Fibroblast of skin of scalp (primary cell): ENCODE measurements at regions not wholly inside any gene's neighbourhood (a gene's known extent, or its start where the extent isn't known, plus 50 kb on each side); places are given as distances from the start of the nearest gene placed in this dataset.
"Not testable (repeated sequence)": the region's sequence is repeated elsewhere in the genome, so short reads cannot be mapped to it uniquely, and the experiment has no call there.

Experiments used
- DNase-seq: peaks from one replicate; pipeline ENCODE4 v3.0.0-alpha.2; 2013

DNA sequence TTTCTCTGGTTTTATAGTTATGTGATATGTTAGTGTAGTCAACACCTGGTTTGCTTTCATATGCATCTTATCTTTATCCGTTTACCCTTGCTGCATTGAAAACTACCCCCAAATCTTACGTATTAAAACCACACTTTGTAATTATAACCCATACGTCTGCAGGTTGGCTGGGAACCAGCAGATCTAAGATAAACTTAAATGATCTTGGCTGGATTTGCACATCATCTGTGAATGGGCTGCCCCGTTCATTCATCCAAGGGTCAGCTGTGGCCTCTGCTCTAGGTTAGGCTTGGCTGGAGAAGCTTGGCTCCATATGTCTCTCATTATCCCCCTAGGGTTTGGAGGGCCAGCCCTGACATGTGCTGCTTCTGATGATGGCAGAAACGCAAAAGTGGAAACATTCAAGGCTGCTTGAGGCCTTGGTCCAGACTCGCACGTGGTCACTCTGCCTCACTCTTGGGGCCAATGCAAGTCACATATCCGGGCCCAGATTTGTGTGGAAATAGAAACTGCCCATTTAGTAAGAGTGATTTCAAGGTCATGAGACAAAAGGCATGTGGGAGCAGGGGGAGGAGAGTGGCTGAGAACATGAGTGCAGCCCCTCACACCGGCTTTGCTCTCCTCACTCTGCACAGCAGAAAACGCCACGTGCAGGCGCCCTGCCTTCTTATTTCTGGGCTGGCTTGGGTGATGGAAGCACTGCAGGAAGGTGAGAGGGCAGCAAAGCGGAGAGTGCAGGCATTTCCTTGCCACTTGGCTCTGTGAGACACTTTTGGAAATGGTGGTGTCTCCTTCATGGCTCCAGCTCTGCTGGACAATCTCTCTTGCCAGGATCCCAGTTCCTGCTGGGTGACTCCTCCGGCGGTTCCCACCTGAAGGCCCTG, 553.8 kb downstream of the GLRX3 start:
- no peak for DNase-seq

DNA sequence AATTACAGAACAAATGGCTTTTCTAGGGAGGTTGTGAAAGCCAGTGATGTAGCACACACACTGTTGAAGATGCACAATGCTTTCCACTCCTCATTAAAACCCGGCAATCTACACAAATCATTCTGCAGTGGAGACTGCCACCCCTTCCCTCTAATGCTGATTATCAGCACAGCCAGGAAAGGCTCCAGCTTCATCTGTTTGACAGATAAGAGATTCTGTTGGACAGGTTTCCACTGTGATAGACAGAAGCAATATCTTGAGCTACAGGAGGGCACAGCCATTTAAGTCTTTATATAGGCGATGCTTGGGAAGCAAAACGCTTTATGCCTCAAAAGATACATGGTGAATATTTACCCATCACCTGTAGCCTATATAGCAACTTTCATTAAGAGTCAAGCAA, 555.6 kb downstream of the GLRX3 start:
- no peak for DNase-seq

DNA sequence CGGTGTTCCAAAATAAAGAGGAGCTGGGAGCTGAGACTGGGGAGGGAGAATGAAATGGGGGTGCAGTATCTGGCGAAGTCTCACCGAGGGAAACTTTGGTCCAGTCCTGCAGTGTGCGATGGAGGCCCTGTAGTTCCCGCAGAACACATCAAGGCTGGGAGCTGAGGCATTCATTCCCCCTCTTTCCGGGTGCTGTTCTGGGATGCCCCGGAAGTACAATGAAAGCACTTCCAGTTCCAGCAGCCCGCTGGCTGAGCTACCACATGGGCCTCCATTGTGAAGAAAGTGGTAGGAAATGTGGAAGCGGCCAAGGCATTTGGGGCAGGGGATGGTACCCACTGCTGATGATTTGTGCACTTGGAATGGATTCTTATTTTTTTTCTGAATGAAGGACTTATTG, 560.7 kb downstream of the GLRX3 start:
- no peak for DNase-seq

DNA sequence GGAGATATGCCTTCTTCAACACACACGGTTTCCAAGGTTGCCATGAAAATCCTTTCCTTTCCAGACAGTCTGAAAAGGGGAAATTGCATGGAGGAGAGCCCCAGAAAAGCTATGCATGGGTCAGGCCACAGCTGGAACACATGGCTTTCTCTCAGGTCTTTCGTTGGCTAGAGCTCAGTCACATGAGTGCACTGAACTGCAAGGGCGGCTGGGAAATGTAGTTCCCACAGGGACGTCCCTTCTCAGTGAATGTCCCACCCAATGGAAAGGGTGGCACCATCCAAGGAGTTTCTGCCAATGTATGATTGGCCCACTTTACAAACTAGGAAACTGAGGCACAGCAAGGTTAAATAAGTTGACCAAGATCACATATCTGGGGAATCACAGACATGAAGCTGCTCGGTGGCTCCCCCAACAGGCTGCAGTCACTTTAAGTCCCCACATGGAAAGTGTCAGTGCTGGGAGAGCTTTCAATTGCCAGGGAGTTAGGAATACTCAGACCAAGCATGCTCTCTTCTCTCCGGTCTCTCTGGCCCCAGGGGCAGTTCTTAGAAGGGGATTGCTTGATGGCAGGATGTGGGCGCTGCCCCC, 571.3 kb downstream of the GLRX3 start:
- no peak for DNase-seq

DNA sequence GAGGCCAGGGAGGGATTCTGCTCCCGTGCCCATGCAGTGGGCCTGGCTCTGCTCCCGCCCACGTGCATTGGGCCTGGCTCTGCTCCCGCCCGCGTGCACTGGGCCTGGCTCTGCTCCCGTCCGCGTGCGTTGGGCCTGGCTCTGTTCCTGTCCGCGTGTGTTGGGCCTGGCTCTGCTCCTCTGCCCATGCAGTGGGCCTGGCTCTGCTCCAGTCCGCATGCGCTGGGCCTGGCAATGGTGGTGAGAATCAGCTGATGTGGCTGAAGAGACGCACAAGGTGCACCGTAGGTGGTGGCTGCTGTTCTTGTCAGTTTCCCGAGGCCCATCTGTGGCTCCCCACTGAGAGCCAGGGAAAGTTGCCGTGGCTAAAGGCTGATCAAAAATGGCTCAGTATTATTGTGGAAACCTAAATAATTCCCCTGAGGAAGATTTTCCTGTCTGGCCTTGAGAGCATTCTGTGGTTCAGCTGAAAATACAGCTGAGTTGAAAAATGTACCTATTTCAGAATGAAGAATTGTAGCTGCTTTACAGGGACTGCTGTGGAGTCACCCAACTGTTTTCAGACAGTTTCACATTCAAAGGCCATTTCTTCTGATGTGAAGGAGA, 572.4 kb downstream of the GLRX3 start:
- DNase-seq = no peak

DNA sequence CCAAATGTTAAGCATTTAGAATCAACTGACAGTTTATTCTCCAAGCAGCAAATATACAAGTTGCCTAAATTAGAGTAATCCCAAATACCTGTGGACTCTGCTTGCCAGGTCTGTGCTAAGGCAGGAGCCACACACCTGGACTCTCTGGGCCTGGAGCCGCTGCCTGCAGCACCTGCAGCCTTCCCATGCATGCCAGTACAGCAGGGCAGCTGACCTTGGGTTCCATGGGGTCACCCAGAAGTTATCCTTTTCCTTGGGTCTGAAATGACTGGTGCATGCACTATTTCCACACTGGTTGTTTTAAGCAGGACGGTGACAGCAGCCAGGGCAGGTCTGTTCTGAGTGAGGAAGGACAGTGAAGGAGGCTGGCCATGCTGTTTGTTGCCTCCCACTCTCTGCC, 573.2 kb downstream of the GLRX3 start:
- no peak for DNase-seq

DNA sequence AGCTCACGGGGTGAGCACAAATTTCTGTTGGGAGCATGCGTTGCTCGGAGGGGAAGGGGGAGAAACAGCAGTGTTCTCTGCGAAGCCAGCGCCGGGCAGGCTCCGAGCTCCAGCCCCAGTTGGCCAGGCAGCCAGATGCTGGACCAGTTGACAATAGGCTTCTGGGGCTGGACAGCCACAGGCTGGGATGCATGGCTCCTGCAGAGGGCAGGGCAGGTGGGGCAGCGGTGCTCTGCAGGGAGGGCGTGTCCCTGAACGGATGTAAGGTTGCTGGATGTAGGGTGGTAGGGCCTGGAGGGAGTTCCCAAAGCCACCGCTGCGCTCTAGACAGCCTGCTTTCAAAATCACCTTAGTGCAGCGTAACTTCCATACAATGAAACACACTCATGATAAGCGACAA, 574.9 kb downstream of the GLRX3 start:
- no peak for DNase-seq

DNA sequence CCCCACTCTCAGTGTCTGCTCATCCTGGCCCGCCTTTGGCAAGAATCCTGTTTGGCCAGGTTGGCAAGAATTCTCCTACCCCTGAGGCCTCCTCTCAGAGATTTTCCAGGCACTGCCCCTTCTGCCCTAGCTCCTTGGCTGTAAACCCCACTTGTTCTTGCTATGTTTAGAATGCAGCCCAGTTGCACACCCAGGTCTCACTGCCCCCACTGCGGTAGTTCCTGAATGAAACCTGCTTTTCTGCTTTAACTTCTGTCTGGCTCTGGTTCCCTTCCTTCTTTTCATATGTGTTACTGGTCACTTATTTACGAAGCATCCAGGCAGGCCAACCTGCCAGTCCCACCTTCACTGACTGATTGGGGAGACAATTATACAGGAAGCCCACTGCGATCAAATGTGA, 576.9 kb downstream of the GLRX3 start:
- DNase-seq = no peak

DNA sequence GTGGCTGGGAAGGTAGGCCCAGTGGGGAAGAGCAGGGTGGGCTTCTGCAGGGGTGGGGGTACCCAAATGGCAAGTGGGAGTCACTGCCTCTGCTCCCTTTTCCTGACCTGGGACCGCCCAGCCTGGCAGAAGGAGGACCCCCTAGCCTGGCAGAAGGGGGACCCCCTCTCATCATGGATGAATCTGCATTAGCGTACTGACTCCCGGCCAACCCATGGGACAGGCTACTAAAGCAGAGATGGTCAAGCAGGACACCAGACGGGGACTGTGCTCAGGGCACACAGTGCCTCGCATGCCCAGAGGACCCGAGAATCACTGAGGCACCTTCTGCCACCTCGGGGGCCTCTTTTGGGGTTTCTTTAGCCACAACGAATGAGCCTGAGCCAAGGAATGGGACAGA, 577.5 kb downstream of the GLRX3 start:
- DNase-seq = no peak

DNA sequence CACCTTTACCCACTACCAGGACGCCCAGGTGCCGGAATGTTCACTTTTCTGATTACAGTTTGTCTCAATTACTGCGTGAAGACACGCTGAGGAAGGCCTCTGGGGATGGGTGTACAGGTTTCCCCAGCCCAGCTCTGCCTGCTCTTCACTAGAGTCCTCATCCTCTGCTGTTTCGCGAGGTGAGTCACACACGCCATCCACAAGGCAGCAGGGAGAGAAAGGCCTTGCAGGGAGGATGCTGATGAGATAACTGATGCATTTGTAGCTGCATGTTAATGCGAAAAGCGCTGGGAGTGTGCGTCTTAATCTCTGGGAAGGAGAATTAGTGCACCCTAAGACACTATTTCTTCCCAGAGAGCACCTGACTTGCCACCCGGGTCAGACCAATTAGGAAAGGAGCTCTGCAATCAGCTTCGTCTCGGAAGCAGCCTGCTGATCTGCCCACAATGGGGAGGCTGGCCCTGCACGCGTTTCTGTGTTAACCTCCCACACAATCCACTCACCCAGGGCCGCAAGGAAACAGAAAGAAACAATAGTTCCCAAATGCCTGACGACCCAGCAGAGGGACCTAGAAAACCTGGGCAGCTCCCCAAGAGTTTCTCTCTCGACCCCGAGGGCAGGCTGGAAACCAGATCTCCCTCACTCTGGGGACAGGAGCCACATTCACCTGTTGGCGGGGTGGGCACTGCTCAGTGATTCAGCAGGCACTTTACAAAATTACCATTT, 578.7 kb downstream of the GLRX3 start:
- no peak for DNase-seq

DNA sequence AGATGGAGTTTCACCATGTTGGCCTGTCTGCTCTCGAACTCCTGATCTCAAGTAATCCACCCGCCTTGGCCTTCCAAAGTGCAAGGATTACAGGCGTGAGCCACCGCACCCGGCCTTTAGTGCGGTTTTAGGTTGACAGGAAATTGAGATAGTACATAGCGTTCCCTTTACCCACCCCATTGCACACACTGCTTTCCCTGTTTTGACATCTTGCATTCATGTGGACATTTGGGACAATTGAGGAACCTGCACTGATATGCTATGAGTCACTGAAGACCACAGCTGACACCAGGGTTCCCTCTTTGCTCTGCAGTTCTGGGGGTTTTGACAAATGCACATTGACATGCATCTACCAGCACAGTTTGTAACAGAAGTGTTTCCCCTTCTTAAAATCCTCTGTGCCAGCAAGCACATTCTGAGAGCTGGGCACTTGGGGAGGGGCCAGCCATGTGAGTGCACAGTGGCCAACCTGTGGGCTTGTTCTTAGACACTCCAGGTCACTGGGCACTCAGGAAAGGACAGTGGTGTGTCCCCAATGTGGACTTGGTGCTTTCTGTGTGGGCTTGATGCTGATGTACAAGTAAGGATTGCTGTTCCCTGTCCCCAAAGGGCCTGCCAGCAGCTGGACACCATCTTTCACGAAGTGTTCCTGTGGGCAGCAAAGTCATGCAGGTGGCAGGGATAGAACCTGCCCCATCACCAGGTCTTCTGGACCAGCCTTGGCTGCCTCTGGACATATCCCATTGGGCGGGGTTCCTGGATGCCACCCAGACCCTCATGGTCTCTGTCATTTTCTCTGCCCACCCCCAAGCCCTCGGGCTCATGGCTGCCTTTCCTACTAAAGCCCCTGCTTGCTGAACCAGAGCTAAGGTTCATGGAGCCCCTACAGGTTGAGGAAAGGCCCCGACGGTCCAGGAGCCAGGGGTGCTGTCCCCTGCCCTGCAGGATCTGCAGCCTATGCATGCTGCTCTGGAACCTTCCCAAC, 579.8 kb downstream of the GLRX3 start:
- DNase-seq = no peak

DNA sequence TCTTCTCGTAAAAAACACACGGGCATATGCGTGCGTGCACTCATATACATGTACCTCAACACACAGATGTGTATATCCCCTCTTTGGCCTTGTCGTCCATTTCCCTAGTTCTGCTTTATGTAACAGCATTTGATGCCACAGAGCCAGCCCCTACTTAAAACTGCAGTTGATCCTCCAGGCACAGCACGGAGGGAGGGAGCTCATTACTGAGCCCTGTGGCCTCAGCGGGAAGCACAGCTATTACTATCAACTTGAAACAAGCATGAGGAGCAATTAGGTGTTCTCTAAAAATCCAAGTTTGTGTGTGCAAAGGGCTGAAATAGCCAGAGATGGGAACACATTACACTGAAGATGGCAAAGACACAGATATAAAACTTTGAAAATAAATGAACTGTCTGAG, 580.9 kb downstream of the GLRX3 start:
- no peak for DNase-seq

DNA sequence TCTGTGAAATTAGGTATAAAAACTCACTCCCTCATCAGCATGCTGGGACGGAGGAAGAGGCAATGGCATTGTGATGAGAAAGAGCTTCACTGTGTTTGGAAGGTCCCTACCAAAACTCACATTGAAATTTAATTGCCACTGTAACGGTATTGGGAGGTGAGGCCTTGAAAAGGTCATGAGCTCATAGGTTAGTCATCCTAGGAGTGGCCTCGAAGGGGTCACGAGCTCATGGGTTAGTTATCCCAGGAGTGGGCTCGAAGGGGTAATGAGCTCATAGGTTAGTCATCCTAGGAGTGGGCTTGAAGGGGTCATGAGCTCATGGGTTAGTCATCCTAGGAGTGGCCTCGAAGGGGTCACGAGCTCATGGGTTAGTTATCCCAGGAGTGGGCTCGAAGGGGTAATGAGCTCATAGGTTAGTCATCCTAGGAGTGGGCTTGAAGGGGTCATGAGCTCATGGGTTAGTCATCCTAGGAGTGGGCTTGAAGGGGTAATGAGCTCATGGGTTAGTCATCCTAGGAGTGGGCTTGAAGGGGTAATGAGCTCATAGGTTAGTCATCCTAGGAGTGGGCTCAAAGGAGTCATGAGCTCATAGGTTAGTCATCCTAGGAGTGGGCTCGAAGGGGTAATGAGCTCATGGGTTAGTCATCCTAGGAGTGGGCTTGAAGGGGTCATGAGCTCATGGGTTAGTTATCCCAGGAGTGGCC, 582.7 kb downstream of the GLRX3 start:
- not testable (repeated sequence) for DNase-seq

DNA sequence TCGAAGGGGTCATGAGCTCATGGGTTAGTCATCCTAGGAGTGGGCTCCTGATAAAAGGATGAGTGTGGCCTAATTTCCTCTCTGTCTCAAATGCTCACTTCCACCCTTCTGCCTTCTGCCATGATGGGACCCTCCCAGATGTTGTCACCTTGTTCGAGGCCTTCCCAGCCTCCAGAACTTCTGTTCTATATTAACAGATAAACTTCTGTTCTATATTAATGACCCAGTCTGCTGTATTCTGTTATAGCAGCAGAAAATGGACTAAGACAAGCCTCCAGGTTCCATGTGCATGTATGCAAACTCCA, 583.2 kb downstream of the GLRX3 start:
- DNase-seq = no peak

DNA sequence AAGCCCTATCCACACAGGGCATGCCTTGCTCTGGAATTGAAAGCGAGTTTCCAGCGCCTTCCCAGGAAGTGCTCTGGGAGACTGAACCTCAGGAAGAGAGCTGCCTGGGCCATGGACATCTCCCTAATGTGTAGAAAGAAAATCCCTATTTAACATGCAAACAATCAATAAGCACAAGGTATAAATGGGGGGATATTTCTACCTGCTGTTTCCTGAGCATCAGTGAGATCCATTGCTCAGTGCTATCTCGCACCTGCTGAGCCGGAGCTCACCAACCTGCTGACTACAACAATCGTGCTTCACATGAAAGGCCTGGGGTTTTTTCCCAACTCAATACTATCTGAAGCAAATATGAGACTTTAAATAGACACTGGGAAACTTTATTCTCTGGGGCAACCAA, 584.0 kb downstream of the GLRX3 start:
- no peak for DNase-seq

DNA sequence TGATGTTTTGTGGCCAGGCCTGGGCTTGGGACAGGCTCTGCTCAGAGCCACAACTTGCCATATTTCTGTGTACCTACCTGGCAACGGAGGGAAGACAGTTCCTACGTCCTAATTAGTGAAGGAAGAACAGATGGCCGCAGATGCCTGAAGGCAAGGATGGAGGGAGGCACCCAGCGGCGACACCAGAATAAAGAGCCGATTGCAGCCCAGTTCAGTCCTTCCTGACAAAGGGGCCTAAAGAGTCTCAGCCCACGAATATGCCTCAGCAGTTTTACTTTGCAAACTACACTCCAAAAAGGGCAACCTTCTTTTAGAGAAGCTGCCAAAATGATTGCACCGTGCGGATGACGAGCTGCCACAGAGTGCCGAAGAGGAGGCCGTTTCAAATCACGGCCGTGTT, 585.8 kb downstream of the GLRX3 start:
- DNase-seq = no peak

DNA sequence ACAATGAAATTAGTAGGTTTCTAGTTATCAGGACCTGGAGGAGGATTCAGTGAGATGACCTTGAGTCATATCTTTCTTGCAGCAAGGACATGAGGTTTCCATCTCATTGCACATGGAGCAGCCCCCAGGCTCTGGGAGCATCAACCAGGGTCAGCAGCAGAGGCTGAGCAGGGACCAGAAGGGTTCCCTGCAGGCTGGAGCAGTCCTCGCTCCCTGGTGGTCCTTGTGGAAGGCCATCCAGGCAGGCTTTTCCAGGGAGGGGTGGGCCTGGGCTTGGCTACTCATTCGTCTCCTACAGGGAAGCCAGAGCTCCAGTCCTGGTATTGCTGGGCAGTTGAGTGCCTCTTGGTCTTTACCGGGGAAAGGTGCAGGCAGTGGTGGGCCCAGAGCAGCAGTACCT, 587.5 kb downstream of the GLRX3 start:
- DNase-seq = no peak

DNA sequence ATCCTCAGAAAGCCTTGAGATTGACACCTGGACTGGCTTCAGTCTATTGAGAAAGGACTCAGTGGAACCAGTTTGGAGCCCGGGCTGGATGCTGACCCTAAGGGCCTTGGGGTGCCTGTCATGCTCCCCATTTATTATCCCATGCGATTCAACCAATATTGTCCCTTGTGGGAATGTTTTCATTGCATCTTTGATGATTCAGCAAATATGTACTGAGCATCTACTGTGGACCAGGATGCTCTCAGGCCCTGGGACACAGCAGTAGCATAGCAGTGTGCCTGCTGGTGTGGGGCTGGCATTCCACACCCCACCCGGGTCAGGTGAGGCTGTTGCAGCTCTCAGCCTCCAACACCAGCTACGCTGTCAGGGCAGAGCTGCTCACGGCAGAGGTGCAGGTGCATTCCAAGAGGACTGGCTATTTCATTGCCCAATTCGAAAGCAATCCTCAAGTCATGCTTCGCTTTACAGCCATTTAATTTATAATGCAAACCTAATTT, 586.0 kb downstream of the TCERG1L start:
- DNase-seq = no peak

DNA sequence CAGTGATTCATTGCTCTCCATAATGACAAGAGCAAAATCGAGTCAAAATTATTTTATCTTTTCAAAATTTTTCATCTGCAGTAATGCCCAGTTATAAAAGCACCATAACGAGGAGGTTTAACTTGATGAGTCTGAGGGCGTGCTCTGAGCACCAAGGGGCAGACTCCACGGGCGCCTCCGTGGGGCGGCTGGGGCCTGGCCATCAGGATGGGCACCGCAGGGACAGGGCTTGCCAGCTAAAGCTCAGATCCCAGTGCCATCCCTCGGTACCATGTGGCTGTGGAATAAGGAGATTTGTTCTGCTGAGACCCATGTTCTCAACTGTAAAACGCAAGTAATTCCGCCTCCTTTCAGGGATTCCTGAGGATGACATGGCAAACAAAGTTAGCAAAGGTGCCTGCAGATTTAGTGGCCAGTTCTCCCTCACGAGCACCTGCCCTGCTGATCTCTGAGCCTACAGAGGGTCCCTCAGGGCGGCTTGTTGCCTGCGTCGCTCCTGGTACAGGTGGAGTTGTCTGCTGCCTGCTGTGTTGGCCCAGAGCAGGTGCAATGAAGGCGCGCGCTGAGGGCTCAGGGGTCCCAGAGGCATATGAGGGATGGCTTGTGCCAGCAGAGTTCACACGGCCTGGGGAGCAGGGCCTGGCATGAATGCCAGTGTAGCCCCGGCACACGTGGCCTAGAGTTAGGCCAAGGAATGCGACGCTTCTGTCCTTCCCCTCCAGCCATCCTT, 584.4 kb downstream of the TCERG1L start:
- DNase-seq = no peak

DNA sequence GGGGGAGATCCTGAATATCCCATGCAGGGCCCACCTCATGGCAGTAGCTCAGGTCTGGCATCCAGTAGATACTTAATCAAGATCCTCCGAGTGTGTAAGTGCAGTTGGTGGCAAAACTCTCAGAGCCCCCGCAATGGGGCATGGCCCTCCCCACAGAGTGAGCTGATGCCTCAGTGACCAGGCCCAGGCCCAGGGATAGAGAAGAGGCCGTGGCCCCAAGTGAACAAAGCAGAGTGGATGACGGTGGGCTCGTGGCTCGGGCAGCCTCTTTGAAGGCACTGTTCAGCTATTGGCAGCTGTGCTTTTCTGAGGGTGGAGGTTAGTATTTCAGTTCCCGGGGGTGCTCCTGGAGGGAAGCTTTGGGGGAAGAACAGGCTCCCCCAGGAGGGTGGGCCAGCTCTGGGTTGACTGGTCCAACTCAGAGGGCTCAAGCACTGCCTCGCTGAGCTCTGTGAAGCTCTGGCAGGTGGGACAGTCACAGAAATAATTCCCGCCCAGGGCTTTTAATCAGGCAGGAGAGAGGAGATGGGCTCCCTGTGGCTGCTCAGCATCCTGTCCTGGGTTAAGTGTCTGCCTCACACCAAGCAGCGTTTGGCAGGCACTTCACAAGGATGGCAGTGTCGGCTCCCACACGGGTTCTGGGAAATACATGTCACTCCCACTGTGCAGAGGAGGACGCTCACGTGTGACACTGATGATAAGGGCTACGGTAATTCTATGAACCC, 583.6 kb downstream of the TCERG1L start:
- no peak for DNase-seq
